Neutrophil (primary cell): ENCODE measurements at regions not wholly inside any gene's neighbourhood (a gene's known extent, or its start where the extent isn't known, plus 50 kb on each side); places are given as distances from the start of the nearest gene placed in this dataset.

Experiments
- H3K27ac ChIP-seq: fragments of 200-600 bp; sonication (generic); 2 replicates; pipeline ENCODE4 v1.5.1; 2016; ENCODE audit warnings: mild to moderate bottlenecking, moderate library complexity
- H3K27me3 ChIP-seq: fragments of 200-600 bp; sonication (generic); 2 replicates; pipeline ENCODE4 v1.6.0; 2016; ENCODE audit warnings: mild to moderate bottlenecking
- H3K36me3 ChIP-seq: fragments of 200-600 bp; sonication (generic); 2 replicates; pipeline ENCODE4 v1.5.1; 2017
- H3K4me1 ChIP-seq, 2 experiments: fragments of 200-600 bp in 1 of 2; sonication (generic) in 1 of 2; 1 replicate in 1 of 2; 2 replicates in 1 of 2; pipeline versions ENCODE4 v1.5.1 to v1.6.1; 2013 to 2016; ENCODE audit warnings: low read depth in 1 of 2, low read length in 1 of 2, mild to moderate bottlenecking in 1 of 2, moderate library complexity in 1 of 2; ENCODE audit not compliant: control insufficient read depth in 1 of 2, insufficient read depth in 1 of 2
- H3K4me3 ChIP-seq, 2 experiments: fragments of 200-600 bp in 1 of 2; sonication (generic) in 1 of 2; 1 replicate in 1 of 2; 2 replicates in 1 of 2; pipeline ENCODE4 v1.5.1; 2013 to 2016; ENCODE audit warnings: low read depth in 1 of 2, low read length in 1 of 2, mild to moderate bottlenecking in 1 of 2, moderate library complexity in 1 of 2
- H3K9me3 ChIP-seq: fragments of 200-600 bp; sonication (generic); 2 replicates; pipeline ENCODE4 v1.5.1; 2016
- CTCF ChIP-seq: fragments of 200-600 bp; sonication (generic); IDR thresholded peaks from 2 replicates; pipeline ENCODE4 v1.5.1; 2016; ENCODE audit warnings: antibody characterized with exemption

GRCh38 chr13:48782429-48782840 lies 128.7 kb downstream of the CYSLTR2 start:
- H3K36me3 ChIP-seq, result no peaks in the 10 kb centered on the region
- H3K27ac ChIP-seq, result peak overlapping the region; percentile 91

GRCh38 chr13:48783181-48783630 lies 129.5 kb downstream of the CYSLTR2 start:
- H3K27ac ChIP-seq, result peak overlapping the region; percentile 91
- peaks cover 33 to 40% of the 10 kb centered on the region in 2 experiments for H3K4me1 ChIP-seq
- peak overlapping the region; percentile 19 to 27 for H3K4me3 ChIP-seq
- peak; percentile 65 for TF ChIP-seq CTCF
- no peaks in the 10 kb centered on the region for H3K27me3 ChIP-seq
- H3K36me3 ChIP-seq, result no peaks in the 10 kb centered on the region
- H3K9me3 ChIP-seq, result no peaks in the 10 kb centered on the region

More at GRCh38 chr13:48782429-48782840, 128.7 kb downstream of the CYSLTR2 start:
- Histone ChIP-seq H3K27me3 (no peaks in the 10 kb centered on the region), H3K4me3 (peak overlapping the region; percentile 19 to 27), H3K9me3 (no peaks in the 10 kb centered on the region), H3K4me1 (peaks cover 33 to 40% of the 10 kb centered on the region in 2 experiments)
- TF ChIP-seq CTCF, result no peak

- H3K4me1 ChIP-seq, result peaks cover 33 to 40% of the 10 kb centered on the region in 2 experiments
- H3K9me3 ChIP-seq, result no peaks in the 10 kb centered on the region
- H3K36me3 ChIP-seq, result no peaks in the 10 kb centered on the region
- H3K4me3 ChIP-seq, result peak overlapping the region in 1 of 2 experiments; percentile 16
- peak overlapping the region; percentile 91 for H3K27ac ChIP-seq
- no peaks in the 10 kb centered on the region for H3K27me3 ChIP-seq
- TF ChIP-seq CTCF, result no peak
These were observed 130.0 kb downstream of the CYSLTR2 start for GRCh38 chr13:48783695-48784230.

- H3K4me1 ChIP-seq, result peaks cover 33 to 40% of the 10 kb centered on the region in 2 experiments
- no peak for TF ChIP-seq CTCF
- H3K36me3 ChIP-seq, result no peaks in the 10 kb centered on the region
- no peak overlapping the region for H3K4me3 ChIP-seq
- no peaks in the 10 kb centered on the region for H3K27me3 ChIP-seq
- no peaks in the 10 kb centered on the region for H3K9me3 ChIP-seq
- peak overlapping the region; percentile 91 for H3K27ac ChIP-seq
These were observed 131.3 kb downstream of the CYSLTR2 start for GRCh38 chr13:48784916-48785548.

- no peak for TF ChIP-seq CTCF
- no peaks in the 10 kb centered on the region for H3K27me3 ChIP-seq
- H3K4me3 ChIP-seq, result no peak overlapping the region
- no peak overlapping the region for H3K27ac ChIP-seq
- H3K9me3 ChIP-seq, result no peaks in the 10 kb centered on the region
- peaks cover 0 to 9% of the 10 kb centered on the region in 2 experiments for H3K4me1 ChIP-seq
- no peaks in the 10 kb centered on the region for H3K36me3 ChIP-seq
These were observed 136.5 kb downstream of the CYSLTR2 start for GRCh38 chr13:48790199-48790598.
